PC-9 (cell line): ENCODE measurements at regions not wholly inside any gene's neighbourhood (a gene's known extent, or its start where the extent isn't known, plus 50 kb on each side); places are given as distances from the start of the nearest gene placed in this dataset.

Experiments
- CTCF ChIP-seq: fragments of 200-600 bp; sonication (generic); conservative IDR thresholded peaks from 2 replicates; pipeline ENCODE4 v1.6.1; 2017; ENCODE audit warnings: mixed run types, antibody characterized with exemption, mild to moderate bottlenecking, moderate library complexity
- EZH2 ChIP-seq: fragments of 200-600 bp; sonication (generic); IDR thresholded peaks from 2 replicates; pipeline ENCODE4 v1.8.0; 2017; ENCODE audit warnings: antibody characterized with exemption, low read depth

GRCh38 chr1:182113879-182114626 is 52.5 kb upstream of the ZNF648 start:
- no peak for TF ChIP-seq EZH2
- no peak for TF ChIP-seq CTCF
